GM23338 (cell line): ENCODE measurements at regions not wholly inside any gene's neighbourhood (a gene's known extent, or its start where the extent isn't known, plus 50 kb on each side); places are given as distances from the start of the nearest gene placed in this dataset.

Experiments
- ATAC-seq: fragments of 200-7000 bp; cut with Tn5 transposase; 3 replicates; pipeline ENCODE4 v1.9.1; 2020
- DNase-seq: peaks from one replicate; pipeline ENCODE4 v3.0.0-alpha.2; 2015; ENCODE audit warnings: low spot score
- H2AFZ ChIP-seq: fragments of 200-600 bp; sonication (generic); 2 replicates; pipeline ENCODE4 v1.8.0; 2016; ENCODE audit warnings: antibody characterized with exemption, mild to moderate bottlenecking, moderate library complexity
- H3F3A ChIP-seq: fragments of 200-600 bp; sonication (generic); replicated peaks from 2 replicates; pipeline ENCODE4 v1.8.0; 2017; ENCODE audit warnings: antibody characterized with exemption, mixed run types, low read depth
- H3K27ac ChIP-seq: fragments of 200-600 bp; sonication (generic); 2 replicates; pipeline ENCODE4 v1.6.1; 2016; ENCODE audit warnings: low read depth
- H3K27me3 ChIP-seq: fragments of 200-600 bp; sonication (generic); 2 replicates; pipeline ENCODE4 v1.8.0; 2016; ENCODE audit warnings: mild to moderate bottlenecking, mixed run types, moderate library complexity; ENCODE audit not compliant: insufficient read depth
- H3K36me3 ChIP-seq: fragments of 200-600 bp; sonication (generic); 2 replicates; pipeline ENCODE4 v1.8.0; 2016; ENCODE audit warnings: mild to moderate bottlenecking; ENCODE audit not compliant: insufficient read depth
- H3K4me1 ChIP-seq: fragments of 200-600 bp; sonication (generic); 2 replicates; pipeline ENCODE4 v1.8.0; 2016; ENCODE audit warnings: mild to moderate bottlenecking, moderate library complexity; ENCODE audit not compliant: insufficient read depth
- H3K4me2 ChIP-seq: fragments of 200-600 bp; sonication (generic); 2 replicates; pipeline ENCODE4 v1.7.1; 2017; ENCODE audit warnings: mixed run types
- H3K4me3 ChIP-seq: fragments of 200-600 bp; sonication (generic); 2 replicates; pipeline ENCODE4 v1.6.1; 2016; ENCODE audit warnings: mixed run types
- H3K79me2 ChIP-seq: fragments of 200-600 bp; sonication (generic); replicated peaks from 2 replicates; pipeline ENCODE4 v1.8.0; 2017; ENCODE audit warnings: mild to moderate bottlenecking; ENCODE audit not compliant: insufficient read depth
- H3K9me2 ChIP-seq: fragments of 200-600 bp; sonication (generic); 2 replicates; pipeline ENCODE4 v1.8.0; 2017; ENCODE audit not compliant: insufficient read depth
- H4K20me1 ChIP-seq: fragments of 200-600 bp; sonication (generic); replicated peaks from 2 replicates; pipeline ENCODE4 v1.8.0; 2017; ENCODE audit warnings: mild to moderate bottlenecking; ENCODE audit not compliant: insufficient read depth
- H3K27ac Mint-ChIP-seq: 2 replicates; pipeline ENCODE4 v1.8.0; 2020; ENCODE audit warnings: inconsistent platforms, mild to moderate bottlenecking, moderate library complexity, mixed read lengths
- H3K27me3 Mint-ChIP-seq: 3 replicates; pipeline ENCODE4 v1.8.0; 2022; ENCODE audit warnings: low read depth, mild to moderate bottlenecking, moderate library complexity, mixed read lengths, inconsistent platforms; ENCODE audit not compliant: insufficient read depth, poor library complexity
- H3K36me3 Mint-ChIP-seq: 3 replicates; pipeline ENCODE4 v1.8.0; 2021; ENCODE audit warnings: low read depth, mild to moderate bottlenecking, inconsistent platforms, moderate library complexity, mixed read lengths
- H3K4me1 Mint-ChIP-seq: 3 replicates; pipeline ENCODE4 v1.8.0; 2020; ENCODE audit warnings: mild to moderate bottlenecking, inconsistent platforms, mixed read lengths
- H3K4me3 Mint-ChIP-seq: 3 replicates; pipeline ENCODE4 v1.8.0; 2021; ENCODE audit warnings: moderate library complexity, mild to moderate bottlenecking, inconsistent platforms, mixed read lengths
- H3K9me3 Mint-ChIP-seq: 3 replicates; pipeline ENCODE4 v1.8.0; 2020; ENCODE audit warnings: moderate library complexity, mild to moderate bottlenecking, inconsistent platforms, mixed read lengths
- CREB1 ChIP-seq: fragments of 250-450 bp; sonication (Bioruptor Pico); IDR thresholded peaks from 2 replicates; pipeline ENCODE4 v1.5.0; 2020; ENCODE audit warnings: low read depth, mild to moderate bottlenecking, moderate library complexity
- EZH2 ChIP-seq: fragments of 200-600 bp; sonication (generic); IDR thresholded peaks from one replicate; pipeline ENCODE4 v1.8.0; 2017; ENCODE audit warnings: antibody characterized with exemption, mild to moderate bottlenecking, low read depth; ENCODE audit not compliant: unreplicated experiment
- EZH2phosphoT487 ChIP-seq: fragments of 200-600 bp; sonication (generic); IDR thresholded peaks from one replicate; pipeline ENCODE4 v1.8.1; 2018; ENCODE audit warnings: antibody characterized with exemption; ENCODE audit not compliant: unreplicated experiment
- JUNB ChIP-seq: IDR thresholded peaks from one replicate; pipeline ENCODE4 v1.6.1; 2016; ENCODE audit warnings: antibody characterized with exemption; ENCODE audit not compliant: unreplicated experiment
- NANOG ChIP-seq: IDR thresholded peaks from 2 replicates; pipeline ENCODE4 v1.6.1; 2016; ENCODE audit warnings: antibody characterized with exemption, borderline replicate concordance
- ZNF114 ChIP-seq: fragments of 250-450 bp; sonication (Bioruptor Pico); IDR thresholded peaks from 2 replicates; pipeline ENCODE4 v1.5.0; 2020; ENCODE audit warnings: mild to moderate bottlenecking, moderate library complexity
- ZNF462 ChIP-seq: fragments of 250-450 bp; sonication (Bioruptor Pico); IDR thresholded peaks from 2 replicates; pipeline ENCODE4 v1.5.0; 2020; ENCODE audit warnings: mild to moderate bottlenecking, moderate library complexity

- Histone ChIP-seq H2AFZ (peak overlapping the region; percentile 56), H3K4me2 (peak overlapping the region; percentile 54; the same call in 1 of the 2 replicates), H3K79me2 (no peaks in the 10 kb centered on the region), H3K4me3 (no peak overlapping the region), H4K20me1 (no peaks in the 10 kb centered on the region), H3K36me3 (no peaks in the 10 kb centered on the region), H3K27ac (no peak overlapping the region), H3K9me2 (no peaks in the 10 kb centered on the region), H3K4me1 (peaks cover 7% of the 10 kb centered on the region; the same call in 1 of the 2 replicates), H3F3A (no peaks in the 10 kb centered on the region), H3K27me3 (no peaks in the 10 kb centered on the region)
- Mint-ChIP-seq H3K27ac (peak overlapping the region; percentile 65; the same call in 1 of the 2 replicates), H3K27me3 (peaks cover 7% of the 10 kb centered on the region), H3K36me3 (no peaks in the 10 kb centered on the region), H3K9me3 (no peaks in the 10 kb centered on the region; the same call in 1 of the 3 replicates), H3K4me3 (no peak overlapping the region), H3K4me1 (peaks cover 23% of the 10 kb centered on the region)
- peak; percentile 98 for DNase-seq
- ATAC-seq = peak; percentile 95
- TF ChIP-seq EZH2 (no peak), JUNB (no peak), ZNF114 (CRISPR knock-in tag) (no peak), EZH2phosphoT487 (no peak), CREB1 (CRISPR knock-in tag) (peak; percentile 94), NANOG (no peak), ZNF462 (no peak)
These were observed 87.9 kb downstream of the RIPK4 start for GRCh38 chr21:41678924-41679318.
